IMR-90 (cell line): ENCODE measurements at regions not wholly inside any gene's neighbourhood (a gene's known extent, or its start where the extent isn't known, plus 50 kb on each side); places are given as distances from the start of the nearest gene placed in this dataset.

Experiments
- ATAC-seq: fragments of 200-7000 bp; cut with Tn5 transposase; 2 replicates; pipeline ENCODE4 v1.9.1; 2020; ENCODE audit warnings: low read depth, mild to moderate bottlenecking, moderate library complexity
- BruUV-seq: library from RNA; stranded (reverse); fragments of 400-500 nt; replicated peaks from 2 replicates; lab custom pipeline; 2021; lab: Mats Ljungman, UMichigan
- CTCF ChIA-PET: fragments of 300-600 bp; formaldehyde crosslinking; extraction: SDS; loops from one replicate; lab custom pipeline; 2021; ENCODE audit warnings: antibody characterized with exemption; lab: Yijun Ruan, JAX
- POLR2A ChIA-PET: fragments of 300-600 bp; sonication (Branson Sonifier 250); formaldehyde crosslinking; loops from one replicate; lab custom pipeline; 2022; ENCODE audit warnings: antibody characterized with exemption; ENCODE audit not compliant: unreplicated experiment; lab: Charles Lee
- DNase-seq: peaks from one replicate; pipeline ENCODE4 v3.0.0; 2013
- H2AFZ ChIP-seq: replicated peaks from 2 replicates; pipeline ENCODE3; 2013; ENCODE audit warnings: low read length, mild to moderate bottlenecking; ENCODE audit not compliant: poor library complexity
- H2AK5ac ChIP-seq: 2 replicates; pipeline ENCODE4 v1.6.1; 2013; ENCODE audit warnings: low read depth, low read length, inconsistent platforms
- H2AK9ac ChIP-seq: replicated peaks from 2 replicates; pipeline ENCODE3; 2013; ENCODE audit warnings: mild to moderate bottlenecking, low read depth, low read length, moderate library complexity; ENCODE audit not compliant: poor library complexity
- H2BK120ac ChIP-seq: 2 replicates; pipeline ENCODE4 v1.6.1; 2013; ENCODE audit warnings: low read depth, low read length, inconsistent platforms
- H2BK15ac ChIP-seq: 3 replicates; pipeline ENCODE4 v1.6.1; 2013; ENCODE audit warnings: low read depth, low read length, inconsistent platforms
- H2BK20ac ChIP-seq: 2 replicates; pipeline ENCODE4 v1.6.1; 2013; ENCODE audit warnings: low read depth, mild to moderate bottlenecking, inconsistent platforms, low read length, moderate library complexity
- H2BK5ac ChIP-seq: 2 replicates; pipeline ENCODE4 v1.6.1; 2013; ENCODE audit warnings: mild to moderate bottlenecking, low read depth, low read length, inconsistent platforms; ENCODE audit not compliant: poor library complexity, severe bottlenecking
- H3K14ac ChIP-seq: replicated peaks from 2 replicates; pipeline ENCODE4 v1.6.1; 2013; ENCODE audit warnings: low read depth, low read length, inconsistent platforms
- H3K18ac ChIP-seq: 2 replicates; pipeline ENCODE4 v1.6.1; 2013; ENCODE audit warnings: low read depth, low read length, control low read depth
- H3K23ac ChIP-seq: 2 replicates; pipeline ENCODE4 v1.6.1; 2013; ENCODE audit warnings: low read depth, low read length, inconsistent platforms
- H3K27ac ChIP-seq: 2 replicates; pipeline ENCODE4 v1.5.1; 2013; ENCODE audit warnings: mild to moderate bottlenecking, control low read depth, low read length; ENCODE audit not compliant: insufficient read depth
- H3K27me3 ChIP-seq: 2 replicates; pipeline ENCODE4 v1.6.1; 2013; ENCODE audit warnings: low read length; ENCODE audit not compliant: control insufficient read depth, insufficient read depth
- H3K36me3 ChIP-seq: 2 replicates; pipeline ENCODE4 v1.6.1; 2013; ENCODE audit warnings: low read length, mixed read lengths; ENCODE audit not compliant: control insufficient read depth, insufficient read depth
- H3K4ac ChIP-seq: 2 replicates; pipeline ENCODE4 v1.6.1; 2013; ENCODE audit warnings: low read depth, low read length, inconsistent platforms
- H3K4me1 ChIP-seq: 2 replicates; pipeline ENCODE4 v1.6.1; 2013; ENCODE audit warnings: low read length, mixed read lengths; ENCODE audit not compliant: control insufficient read depth, insufficient read depth
- H3K4me2 ChIP-seq: 2 replicates; pipeline ENCODE4 v1.6.1; 2013; ENCODE audit warnings: low read depth, mild to moderate bottlenecking, control low read depth, low read length, moderate library complexity
- H3K4me3 ChIP-seq: 2 replicates; pipeline ENCODE4 v1.5.1; 2013; ENCODE audit warnings: low read depth, mild to moderate bottlenecking, control low read depth, low read length, moderate library complexity; ENCODE audit not compliant: insufficient read depth
- H3K56ac ChIP-seq: 2 replicates; pipeline ENCODE4 v1.6.1; 2013; ENCODE audit warnings: low read length, inconsistent platforms; ENCODE audit not compliant: insufficient read depth; ENCODE audit errors: extremely low read depth
- H3K79me1 ChIP-seq, 2 experiments: 2 replicates each; pipeline ENCODE4 v1.6.1; 2013; ENCODE audit warnings: low read length in 2 of 2, inconsistent platforms in 1 of 2, low read depth in 1 of 2
- H3K9ac ChIP-seq: 2 replicates; pipeline ENCODE4 v1.6.1; 2013; ENCODE audit warnings: low read depth, low read length, control low read depth
- H3K9me1 ChIP-seq: 2 replicates; pipeline ENCODE4 v1.6.1; 2013; ENCODE audit warnings: low read length, inconsistent platforms; ENCODE audit not compliant: insufficient read depth
- H3K9me3 ChIP-seq: 2 replicates; pipeline ENCODE4 v1.6.1; 2013; ENCODE audit warnings: low read length; ENCODE audit not compliant: control insufficient read depth, insufficient read depth
- H4K20me1 ChIP-seq: 2 replicates; pipeline ENCODE4 v1.6.1; 2013; ENCODE audit warnings: low read length, inconsistent platforms; ENCODE audit not compliant: insufficient read depth
- H4K5ac ChIP-seq: 2 replicates; pipeline ENCODE4 v1.6.1; 2013; ENCODE audit warnings: mild to moderate bottlenecking, low read depth, low read length, control low read depth
- H4K8ac ChIP-seq, 2 experiments: 2 replicates each; pipeline ENCODE4 v1.6.1; 2013; ENCODE audit warnings: low read depth in 2 of 2, low read length in 2 of 2, control low read depth in 1 of 2, inconsistent platforms in 1 of 2
- H4K91ac ChIP-seq: 2 replicates; pipeline ENCODE4 v1.6.1; 2013; ENCODE audit warnings: low read depth, low read length, inconsistent platforms; ENCODE audit not compliant: insufficient read depth
- BHLHE40 ChIP-seq: fragments of 150-350 bp; IDR thresholded peaks from 2 replicates; pipeline ENCODE4 v1.6.1; 2016; ENCODE audit warnings: mild to moderate bottlenecking, low read depth, low read length
- CEBPB ChIP-seq: IDR thresholded peaks from 2 replicates; pipeline ENCODE4 v1.6.1; 2012; ENCODE audit warnings: low read depth, low read length, improper control_type of control experiment
- CHD1 ChIP-seq: IDR thresholded peaks from 2 replicates; pipeline ENCODE4 v1.6.1; 2012; ENCODE audit warnings: low read depth, low read length, improper control_type of control experiment
- CTCF ChIP-seq: conservative IDR thresholded peaks from 2 replicates; pipeline ENCODE4 v1.5.1; 2012; ENCODE audit warnings: mild to moderate bottlenecking, low read depth, low read length, improper control_type of control experiment
- ELK1 ChIP-seq: fragments of 150-350 bp; IDR thresholded peaks from 2 replicates; pipeline ENCODE4 v1.6.1; 2016; ENCODE audit warnings: low read depth, mild to moderate bottlenecking, low read length, moderate library complexity, borderline replicate concordance
- FOS ChIP-seq: fragments of 150-350 bp; IDR thresholded peaks from 2 replicates; pipeline ENCODE4 v1.6.1; 2016; ENCODE audit warnings: low read depth, low read length
- MAFK ChIP-seq: IDR thresholded peaks from 2 replicates; pipeline ENCODE4 v1.6.1; 2012; ENCODE audit warnings: low read depth, low read length, improper control_type of control experiment
- MAZ ChIP-seq: IDR thresholded peaks from 2 replicates; pipeline ENCODE4 v1.6.1; 2012; ENCODE audit warnings: low read depth, mild to moderate bottlenecking, low read length, improper control_type of control experiment, moderate library complexity, borderline replicate concordance
- MXI1 ChIP-seq: IDR thresholded peaks from 2 replicates; pipeline ENCODE4 v1.6.1; 2012; ENCODE audit warnings: low read depth, mild to moderate bottlenecking, low read length, moderate library complexity, borderline replicate concordance
- NFE2L2 ChIP-seq: fragments of 150-350 bp; IDR thresholded peaks from 2 replicates; pipeline ENCODE4 v1.6.1; 2016; ENCODE audit warnings: low read depth, mild to moderate bottlenecking, low read length
- POLR2A ChIP-seq: IDR thresholded peaks from 2 replicates; pipeline ENCODE4 v1.6.1; 2012; ENCODE audit warnings: mild to moderate bottlenecking, low read depth, low read length
- RAD21 ChIP-seq: IDR thresholded peaks from 2 replicates; pipeline ENCODE4 v1.6.1; 2012; ENCODE audit warnings: low read length, improper control_type of control experiment
- RCOR1 ChIP-seq: IDR thresholded peaks from 2 replicates; pipeline ENCODE4 v1.6.1; 2012; ENCODE audit warnings: mild to moderate bottlenecking, low read length, improper control_type of control experiment; ENCODE audit not compliant: insufficient replicate concordance
- RFX5 ChIP-seq: IDR thresholded peaks from 2 replicates; pipeline ENCODE4 v1.8.0; 2012; ENCODE audit warnings: low read depth, mild to moderate bottlenecking, low read length, moderate library complexity
- SMC3 ChIP-seq: fragments of 150-350 bp; IDR thresholded peaks from 2 replicates; pipeline ENCODE4 v1.6.1; 2016; ENCODE audit warnings: low read depth, mild to moderate bottlenecking, antibody characterized with exemption, low read length, moderate library complexity
- USF2 ChIP-seq: fragments of 150-350 bp; IDR thresholded peaks from 2 replicates; pipeline ENCODE4 v1.6.1; 2017; ENCODE audit warnings: mild to moderate bottlenecking, antibody characterized with exemption, low read length, low read depth
- WGBS, 2 experiments: methylation state at CpG; one replicate each; pipeline versions ENCODE4 v1.1.5 to v1.1.7; 2013; ENCODE audit warnings: missing lambda C conversion rate in 2 of 2; ENCODE audit not compliant: insufficient read length in 1 of 2; ENCODE audit errors: extremely low coverage in 2 of 2; 5-methylcytosine and 5-hydroxymethylcytosine counted together
- dilution Hi-C: fragments of 300-500 bp; cut with HindIII; formaldehyde crosslinking; loops from one replicate; pipeline ENCODE4 v1.14.3; 2018; ENCODE audit warnings: low sequenced_read_pairs; ENCODE audit not compliant: unreplicated experiment
- in situ Hi-C: fragments of 300-500 bp; cut with MboI; formaldehyde crosslinking; loops from 3 replicates; pipeline ENCODE4 v1.14.3; 2019; ENCODE audit warnings: low sequenced_read_pairs, inconsistent platforms, mixed read lengths
- intact Hi-C: fragments of 100-400 bp; cut with micrococcal nuclease; formaldehyde crosslinking; loops from 2 replicates; pipeline ENCODE4 v1.10.0; 2022

GRCh38 chr1:73811798-73812197 is 386.2 kb downstream of the LRRIQ3 start:
- Histone ChIP-seq H3K27ac (no peak overlapping the region), H3K4me1 (no peaks in the 10 kb centered on the region), H2BK15ac (no peak overlapping the region), H3K56ac (no peak overlapping the region), H4K91ac (no peak overlapping the region), H3K4me3 (no peak overlapping the region), H4K8ac (no peak overlapping the region), H4K5ac (no peak overlapping the region), H3K4me2 (no peak overlapping the region), H3K79me1 (no peaks in the 10 kb centered on the region), H2AFZ (no peak overlapping the region), H3K23ac (no peak overlapping the region), H2BK120ac (no peak overlapping the region), H2AK5ac (no peak overlapping the region), H3K4ac (no peak overlapping the region), H3K27me3 (no peaks in the 10 kb centered on the region), H3K36me3 (no peaks in the 10 kb centered on the region), H3K14ac (no peak overlapping the region), H2BK5ac (no peak overlapping the region), H4K20me1 (no peaks in the 10 kb centered on the region), H2AK9ac (no peak overlapping the region), H2BK20ac (no peak overlapping the region), H3K9me3 (0 out of 2 replicates have a peak, but pooled peaks cover 2% of the 10 kb centered on the region), H3K9me1 (no peaks in the 10 kb centered on the region), H3K18ac (no peak overlapping the region), H3K9ac (no peak overlapping the region)
- ChIA-PET CTCF (no interaction called here), POLR2A (no interaction called here)
- ATAC-seq (no peak), DNase-seq (no peak)
- in situ Hi-C loops = no loop called here
- dilution Hi-C loops = no loop called here
- intact Hi-C loops = no loop called here
- no CpG with 5 or more reads among the region's 3 CpGs for WGBS, 2 experiments
- TF ChIP-seq MAZ (no peak), ELK1 (no peak), NFE2L2 (no peak), SMC3 (no peak), USF2 (no peak), CTCF (no peak), CHD1 (no peak), RCOR1 (no peak), RAD21 (no peak), BHLHE40 (no peak), MXI1 (no peak), RFX5 (no peak), CEBPB (no peak), FOS (no peak), POLR2A (no peak), MAFK (no peak)
- BruUV-seq = no TSS peak
